H1 (cell line): ENCODE measurements at regions not wholly inside any gene's neighbourhood (a gene's known extent, or its start where the extent isn't known, plus 50 kb on each side); places are given as distances from the start of the nearest gene placed in this dataset.

Source experiments
- CTCF ChIA-PET: fragments of 300-600 bp; sonication (Branson Sonifier 250); formaldehyde crosslinking; loops from one replicate; lab custom pipeline; 2021; ENCODE audit not compliant: partially characterized antibody; lab: Charles Lee
- POLR2A ChIA-PET: fragments of 300-600 bp; sonication (Branson Sonifier 250); formaldehyde crosslinking; loops from one replicate; lab custom pipeline; 2021; ENCODE audit warnings: inconsistent platforms; ENCODE audit not compliant: partially characterized antibody; lab: Charles Lee
- DNase-seq, 2 experiments: peaks; one replicate each; pipeline versions ENCODE4 v3.0.0 to v3.0.0-alpha.2; 2010 to 2022; ENCODE audit warnings: low spot score in 2 of 2, low read depth in 1 of 2, mixed read lengths in 1 of 2
- FAIRE-seq: peaks from 2 replicates; lab custom pipeline; 2011; peaks lifted over from hg19 to GRCh38; lab: Jason Lieb, UNC
- H2AFZ ChIP-seq: 2 replicates; pipeline ENCODE4 v1.8.1; 2012; ENCODE audit warnings: low read length, inconsistent platforms
- H2AK5ac ChIP-seq: 2 replicates; pipeline ENCODE4 v1.6.1; 2013; ENCODE audit warnings: low read depth, low read length
- H2BK120ac ChIP-seq: replicated peaks from 2 replicates; pipeline ENCODE3; 2013; ENCODE audit warnings: low read depth, low read length, inconsistent platforms
- H2BK12ac ChIP-seq: 2 replicates; pipeline ENCODE4 v1.6.1; 2013; ENCODE audit warnings: low read depth, low read length
- H2BK15ac ChIP-seq: 2 replicates; pipeline ENCODE4 v1.6.1; 2013; ENCODE audit warnings: low read length
- H2BK20ac ChIP-seq: 2 replicates; pipeline ENCODE4 v1.6.1; 2013; ENCODE audit warnings: low read length
- H2BK5ac ChIP-seq: 2 replicates; pipeline ENCODE4 v1.6.1; 2013; ENCODE audit warnings: low read depth, low read length
- H3K14ac ChIP-seq: 2 replicates; pipeline ENCODE4 v1.6.1; 2013; ENCODE audit warnings: inconsistent platforms; ENCODE audit not compliant: insufficient read length
- H3K18ac ChIP-seq: 2 replicates; pipeline ENCODE4 v1.6.1; 2013; ENCODE audit warnings: low read length; ENCODE audit errors: extremely low read depth
- H3K23ac ChIP-seq: 2 replicates; pipeline ENCODE4 v1.6.1; 2013; ENCODE audit warnings: inconsistent platforms; ENCODE audit not compliant: insufficient read length
- H3K23me2 ChIP-seq: 2 replicates; pipeline ENCODE4 v1.6.1; 2013; ENCODE audit warnings: low read depth, low read length
- H3K27ac ChIP-seq: 2 replicates; pipeline ENCODE4 v1.6.1; 2011; ENCODE audit warnings: low read depth, low read length, inconsistent platforms
- H3K27me3 ChIP-seq, 4 experiments: replicated peaks in 1 of 4; 1 replicate in 1 of 4; 2 replicates in 3 of 4; pipeline versions ENCODE4 v1.6.1 to v1.8.1; 2011 to 2013; ENCODE audit warnings: low read length in 3 of 4, mild to moderate bottlenecking in 3 of 4, inconsistent platforms in 2 of 4, mixed read lengths in 2 of 4, moderate library complexity in 1 of 4; ENCODE audit not compliant: control insufficient read depth in 3 of 4, insufficient read depth in 3 of 4; ENCODE audit errors: extremely low read depth in 1 of 4
- H3K36me3 ChIP-seq, 4 experiments: 2 replicates each; pipeline versions ENCODE4 v1.6.1 to v1.8.1; 2011 to 2013; ENCODE audit warnings: mild to moderate bottlenecking in 4 of 4, low read length in 3 of 4, moderate library complexity in 2 of 4, control low read depth in 1 of 4, inconsistent platforms in 1 of 4; ENCODE audit not compliant: insufficient read depth in 4 of 4, control insufficient read depth in 2 of 4
- H3K4ac ChIP-seq: replicated peaks from 2 replicates; pipeline ENCODE3; 2013; ENCODE audit warnings: low read length, low read depth, mixed read lengths, inconsistent platforms; ENCODE audit not compliant: insufficient read length
- H3K4me1 ChIP-seq, 4 experiments: replicated peaks in 1 of 4; 1 replicate in 1 of 4; 2 replicates in 3 of 4; pipeline versions ENCODE4 v1.6.1 to v1.8.1; 2011 to 2013; ENCODE audit warnings: low read length in 3 of 4, inconsistent platforms in 2 of 4, mixed read lengths in 1 of 4; ENCODE audit not compliant: insufficient read depth in 4 of 4, control insufficient read depth in 3 of 4
- H3K4me2 ChIP-seq, 2 experiments: 2 replicates each; pipeline versions ENCODE4 v1.6.1 to v1.8.1; 2011 to 2013; ENCODE audit warnings: low read depth in 2 of 2, low read length in 2 of 2, control low read depth in 1 of 2, inconsistent platforms in 1 of 2, mild to moderate bottlenecking in 1 of 2; ENCODE audit not compliant: insufficient read depth in 1 of 2
- H3K4me3 ChIP-seq, 4 experiments: fragments of 200-600, 300-600 bp in 1 of 4; sonication (generic), shearing (Covaris generic), sonication (Bioruptor Twin) in 1 of 4; 2 replicates each; pipeline versions ENCODE4 v1.5.1 to v1.8.1; 2011 to 2016; ENCODE audit warnings: low read length in 4 of 4, low read depth in 3 of 4, control low read depth in 2 of 4, inconsistent platforms in 2 of 4, mild to moderate bottlenecking in 2 of 4, mixed read lengths in 1 of 4, moderate library complexity in 1 of 4; ENCODE audit not compliant: insufficient read depth in 2 of 4; ENCODE audit errors: extremely low read depth in 1 of 4
- H3K56ac ChIP-seq: replicated peaks from 2 replicates; pipeline ENCODE3; 2013; ENCODE audit warnings: low read depth, mild to moderate bottlenecking, mixed read lengths, low read length, inconsistent platforms; ENCODE audit not compliant: insufficient read length
- H3K79me1 ChIP-seq: 2 replicates; pipeline ENCODE4 v1.6.1; 2013; ENCODE audit warnings: low read depth, low read length, control low read depth
- H3K79me2 ChIP-seq, 2 experiments: 2 replicates each; pipeline versions ENCODE4 v1.6.1 to v1.8.1; 2012 to 2013; ENCODE audit warnings: low read length in 2 of 2, mild to moderate bottlenecking in 2 of 2, inconsistent platforms in 1 of 2; ENCODE audit not compliant: insufficient read depth in 2 of 2, control insufficient read depth in 1 of 2
- H3K9ac ChIP-seq, 4 experiments: replicated peaks in 1 of 4; 1 replicate in 1 of 4; 2 replicates in 3 of 4; pipeline versions ENCODE4 v1.6.1 to v1.8.1; 2011 to 2013; ENCODE audit warnings: low read depth in 3 of 4, low read length in 3 of 4, control low read depth in 2 of 4, mild to moderate bottlenecking in 2 of 4, moderate library complexity in 2 of 4, inconsistent platforms in 1 of 4; ENCODE audit errors: extremely low read depth in 1 of 4
- H3K9me3 ChIP-seq, 2 experiments: 2 replicates each; pipeline versions ENCODE4 v1.6.1 to v1.8.1; 2012 to 2013; ENCODE audit warnings: mild to moderate bottlenecking in 2 of 2, moderate library complexity in 2 of 2, control low read depth in 1 of 2, inconsistent platforms in 1 of 2, low read depth in 1 of 2, low read length in 1 of 2, mixed read lengths in 1 of 2; ENCODE audit not compliant: insufficient read depth in 2 of 2
- H4K20me1 ChIP-seq, 2 experiments: replicated peaks in 1 of 2; 2 replicates each; pipeline versions ENCODE3 to v1.8.1; 2011 to 2013; ENCODE audit warnings: inconsistent platforms in 2 of 2, low read length in 2 of 2, mild to moderate bottlenecking in 1 of 2; ENCODE audit not compliant: insufficient read depth in 2 of 2, control insufficient read depth in 1 of 2
- H4K5ac ChIP-seq: 2 replicates; pipeline ENCODE4 v1.6.1; 2013; ENCODE audit warnings: low read length, low read depth, mixed read lengths, inconsistent platforms; ENCODE audit not compliant: insufficient read length
- H4K8ac ChIP-seq: 2 replicates; pipeline ENCODE4 v1.8.0; 2013; ENCODE audit warnings: mild to moderate bottlenecking, moderate library complexity, low read length, inconsistent platforms; ENCODE audit not compliant: insufficient read depth; ENCODE audit errors: extremely low read depth
- H4K91ac ChIP-seq: replicated peaks from 2 replicates; pipeline ENCODE3; 2013; ENCODE audit warnings: low read length, mixed read lengths, inconsistent platforms; ENCODE audit not compliant: insufficient read length
- EGR1 ChIP-seq: IDR thresholded peaks from 2 replicates; pipeline ENCODE4 v1.6.1; 2011; ENCODE audit warnings: low read depth, low read length, borderline replicate concordance
- WGBS, 2 experiments: shearing (Covaris generic) in 1 of 2; methylation state at CpG; one replicate each; pipeline versions ENCODE4 v1.1.6 to v1.1.7; 2013 to 2015; ENCODE audit warnings: low lambda C conversion rate in 2 of 2, mixed read lengths in 2 of 2, inconsistent platforms in 1 of 2, low coverage in 1 of 2, missing lambda C conversion rate in 1 of 2; ENCODE audit not compliant: insufficient replicate concordance in 2 of 2, insufficient coverage in 1 of 2, insufficient read length in 1 of 2; ENCODE audit errors: extremely low coverage in 1 of 2, missing lambda C conversion rate in 1 of 2; 5-methylcytosine and 5-hydroxymethylcytosine counted together

DNA sequence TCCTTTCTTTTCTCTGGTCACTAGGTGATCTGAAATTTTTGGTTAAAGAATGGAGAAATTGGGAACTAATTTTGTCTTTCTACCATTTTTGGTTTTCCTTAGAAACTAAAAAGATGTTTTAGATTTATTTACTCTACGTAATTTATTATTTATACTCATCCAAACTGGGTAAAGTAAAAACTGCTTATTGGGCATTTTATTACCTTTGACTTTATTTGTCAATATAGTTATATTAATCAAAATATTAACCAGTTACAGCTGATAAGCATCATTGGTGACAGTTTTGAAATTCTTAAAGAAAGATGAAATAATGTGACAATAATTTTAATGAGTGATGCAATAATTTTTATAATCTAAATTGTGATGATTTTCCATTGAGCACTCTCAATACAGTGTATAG lies 502.0 kb upstream of the RAG2 start:
- H3K27ac ChIP-seq: no peak overlapping the region
- no peak overlapping the region for H2BK120ac ChIP-seq
- H3K79me1 ChIP-seq: no peaks in the 10 kb centered on the region
- DNase-seq: no peak
- H2AFZ ChIP-seq: no peak overlapping the region
- no peak overlapping the region for H4K8ac ChIP-seq
- no peak overlapping the region for H2BK15ac ChIP-seq
- H4K20me1 ChIP-seq: no peaks in the 10 kb centered on the region
- H3K79me2 ChIP-seq: no peaks in the 10 kb centered on the region
- no peak for FAIRE-seq
- H2BK5ac ChIP-seq: no peak overlapping the region
- H2BK20ac ChIP-seq: no peak overlapping the region
- no peak overlapping the region for H3K14ac ChIP-seq
- no peak overlapping the region for H3K4me2 ChIP-seq
- no peak overlapping the region for H3K23ac ChIP-seq
- no peaks in the 10 kb centered on the region; the same call in 1 of the 2 replicates for H3K23me2 ChIP-seq
- no peak overlapping the region for H3K56ac ChIP-seq
- TF ChIP-seq EGR1: no peak
- H4K91ac ChIP-seq: no peak overlapping the region
- no peak overlapping the region for H2AK5ac ChIP-seq
- H3K36me3 ChIP-seq: no peaks in the 10 kb centered on the region
- no peaks in the 10 kb centered on the region for H3K27me3 ChIP-seq
- H3K9ac ChIP-seq: no peak overlapping the region
- no peaks in the 10 kb centered on the region for H3K9me3 ChIP-seq
- H3K4me1 ChIP-seq: no peaks in the 10 kb centered on the region
- ChIA-PET POLR2A (no interaction called here), CTCF (no interaction called here)
- no peak overlapping the region for H2BK12ac ChIP-seq
- WGBS, 2 experiments: 91% methylated on average over 1 of the region's 1 CpG; no CpG with 5 or more reads in 1 of the 2 experiments
- no peak overlapping the region for H3K4ac ChIP-seq
- H3K18ac ChIP-seq: no peak overlapping the region
- H4K5ac ChIP-seq: no peak overlapping the region
- H3K4me3 ChIP-seq: no peak overlapping the region
